ENCODE measurements at regions not wholly inside any gene's neighbourhood (a gene's known extent, or its start where the extent isn't known, plus 50 kb on each side); places are given as distances from the start of the nearest gene placed in this dataset.
"Not testable (repeated sequence)": the region's sequence is repeated elsewhere in the genome, so short reads cannot be mapped to it uniquely, and the experiment has no call there.

DNA sequence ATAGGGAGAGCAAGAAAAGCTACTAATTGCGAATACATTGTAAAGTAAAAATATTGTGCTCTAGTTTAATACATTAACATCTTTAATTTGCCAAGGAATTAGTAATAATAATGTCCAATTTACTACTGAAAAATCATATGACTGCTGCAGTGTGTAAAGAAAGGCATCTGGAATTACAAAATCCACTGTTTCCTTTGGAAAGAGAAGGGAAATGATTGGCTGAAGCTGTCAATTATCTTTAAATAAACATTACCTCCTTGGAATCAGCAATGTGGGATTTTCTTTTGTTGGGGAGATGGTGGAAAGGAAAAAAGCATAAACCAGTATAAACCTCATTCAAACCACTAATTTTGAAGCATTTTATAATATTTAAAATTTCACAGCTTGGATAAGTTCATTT lies 276.0 kb downstream of the MAP2K6 start:
- ATAC-seq = no peak
- Histone ChIP-seq H3K27me3 (no peaks in the 10 kb centered on the region), H3K4me1 (no peaks in the 10 kb centered on the region), H3K9me3 (no peaks in the 10 kb centered on the region), H3K36me3 (no peaks in the 10 kb centered on the region), H3K4me3 (no peak overlapping the region), H3K27ac (no peak overlapping the region)
- intact Hi-C loops (cut with DNase I; ENCODE audit: low total_unique reads) = no loop called here
- in situ Hi-C loops (cut with MboI; ENCODE audit: low sequenced_read_pairs in 4 of 4) = no loop called here
- no peak for DNase-seq
- no peak for TF ChIP-seq POLR2A (IDR thresholded peaks at IDR 0.05)
- TF ChIP-seq, protein P1, sequence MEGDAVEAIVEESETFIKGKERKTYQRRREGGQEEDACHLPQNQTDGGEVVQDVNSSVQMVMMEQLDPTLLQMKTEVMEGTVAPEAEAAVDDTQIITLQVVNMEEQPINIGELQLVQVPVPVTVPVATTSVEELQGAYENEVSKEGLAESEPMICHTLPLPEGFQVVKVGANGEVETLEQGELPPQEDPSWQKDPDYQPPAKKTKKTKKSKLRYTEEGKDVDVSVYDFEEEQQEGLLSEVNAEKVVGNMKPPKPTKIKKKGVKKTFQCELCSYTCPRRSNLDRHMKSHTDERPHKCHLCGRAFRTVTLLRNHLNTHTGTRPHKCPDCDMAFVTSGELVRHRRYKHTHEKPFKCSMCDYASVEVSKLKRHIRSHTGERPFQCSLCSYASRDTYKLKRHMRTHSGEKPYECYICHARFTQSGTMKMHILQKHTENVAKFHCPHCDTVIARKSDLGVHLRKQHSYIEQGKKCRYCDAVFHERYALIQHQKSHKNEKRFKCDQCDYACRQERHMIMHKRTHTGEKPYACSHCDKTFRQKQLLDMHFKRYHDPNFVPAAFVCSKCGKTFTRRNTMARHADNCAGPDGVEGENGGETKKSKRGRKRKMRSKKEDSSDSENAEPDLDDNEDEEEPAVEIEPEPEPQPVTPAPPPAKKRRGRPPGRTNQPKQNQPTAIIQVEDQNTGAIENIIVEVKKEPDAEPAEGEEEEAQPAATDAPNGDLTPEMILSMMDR (IDR thresholded peaks at IDR 0.05 in 4 of 5, conservative IDR thresholded peaks at IDR 0.05 in 1 of 5) = no peak

DNA sequence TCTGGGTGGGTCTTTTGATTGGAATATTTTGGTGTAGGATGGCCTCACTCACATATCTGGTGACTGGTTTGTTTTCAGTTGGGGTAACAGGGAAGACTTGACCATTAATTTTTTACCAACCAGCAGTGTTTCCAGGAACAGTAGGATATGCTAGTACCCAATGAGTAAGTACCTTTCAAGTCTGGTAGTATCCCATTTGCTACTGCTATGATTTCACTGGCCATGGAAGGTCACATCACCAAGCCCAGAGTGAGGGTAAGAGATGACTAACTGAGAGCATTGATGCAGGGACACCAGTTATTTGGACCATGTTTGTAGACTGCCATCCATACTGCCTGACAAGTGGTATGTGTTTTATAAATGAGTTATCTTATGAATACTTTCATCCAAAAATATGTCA lies 277.7 kb downstream of the MAP2K6 start:
- intact Hi-C loops (cut with DNase I; ENCODE audit: low total_unique reads) = no loop called here
- peaks cover 0 to 8% of the 10 kb centered on the region in 2 donors for H3K4me1 ChIP-seq
- no peak for TF ChIP-seq POLR2A (IDR thresholded peaks at IDR 0.05)
- TF ChIP-seq, protein P1 (IDR thresholded peaks at IDR 0.05 in 4 of 5, conservative IDR thresholded peaks at IDR 0.05 in 1 of 5) = no peak
- no peaks in the 10 kb centered on the region for H3K9me3 ChIP-seq
- no peak for ATAC-seq
- H3K27me3 ChIP-seq = no peaks in the 10 kb centered on the region
- in situ Hi-C loops (cut with MboI; ENCODE audit: low sequenced_read_pairs in 4 of 4) = no loop called here
- H3K4me3 ChIP-seq = no peak overlapping the region
- DNase-seq = no peak
- no peak overlapping the region for H3K27ac ChIP-seq
- no peaks in the 10 kb centered on the region for H3K36me3 ChIP-seq

DNA sequence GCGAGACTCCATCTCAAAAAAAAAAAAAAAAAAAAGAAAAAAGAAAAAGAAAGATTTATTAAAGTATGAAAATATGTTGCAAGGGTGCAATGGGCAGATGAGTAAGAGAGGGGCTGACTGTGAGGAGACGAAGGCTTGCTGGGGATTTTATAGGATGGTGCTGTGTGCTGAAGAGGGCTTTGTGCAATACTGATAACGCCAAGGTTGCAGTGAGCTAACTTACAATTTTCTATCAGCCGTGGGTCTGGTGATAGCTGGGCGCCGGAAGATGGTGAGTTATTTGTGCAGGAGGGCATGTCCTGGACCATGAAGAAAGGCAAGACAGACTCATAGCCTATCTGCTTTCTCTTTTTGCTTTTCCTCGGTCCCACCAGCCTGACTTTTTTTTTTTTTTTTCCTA lies 281.1 kb downstream of the MAP2K6 start:
- Histone ChIP-seq H3K27ac (no peak overlapping the region), H3K9me3 (no peaks in the 10 kb centered on the region), H3K36me3 (no peaks in the 10 kb centered on the region), H3K4me1 (peaks cover 0 to 8% of the 10 kb centered on the region in 2 donors), H3K4me3 (no peak overlapping the region), H3K27me3 (no peaks in the 10 kb centered on the region)
- no peak for ATAC-seq
- no peak for TF ChIP-seq POLR2A (IDR thresholded peaks at IDR 0.05)
- intact Hi-C loops (cut with DNase I; ENCODE audit: low total_unique reads) (no loop called here), in situ Hi-C loops (cut with MboI; ENCODE audit: low sequenced_read_pairs in 4 of 4) (no loop called here)
- no peak for DNase-seq

DNA sequence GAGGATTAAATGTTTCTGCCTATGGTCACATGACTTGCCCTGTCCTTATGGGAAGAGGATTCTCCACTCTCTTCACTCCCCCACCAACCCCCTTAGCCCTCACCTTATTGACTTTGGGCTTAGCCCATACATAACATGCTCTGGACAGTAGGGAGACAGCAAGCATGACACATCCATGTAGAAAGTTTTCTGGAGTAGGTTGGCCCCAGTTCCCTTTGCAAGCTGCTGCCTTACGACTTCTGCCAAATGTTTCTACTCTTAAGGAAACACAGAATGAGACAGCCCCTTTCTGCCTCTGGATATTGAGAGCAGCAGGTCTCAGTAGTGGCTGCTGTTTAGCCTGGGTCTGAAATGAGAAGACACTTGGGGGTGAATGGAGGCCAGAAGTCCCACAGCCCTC lies 282.2 kb downstream of the MAP2K6 start:
- Histone ChIP-seq H3K36me3 (no peaks in the 10 kb centered on the region), H3K27me3 (no peaks in the 10 kb centered on the region), H3K4me1 (peaks cover 0 to 8% of the 10 kb centered on the region in 2 donors), H3K9me3 (no peaks in the 10 kb centered on the region), H3K27ac (no peak overlapping the region), H3K4me3 (no peak overlapping the region)
- intact Hi-C loops (cut with DNase I; ENCODE audit: low total_unique reads) = no loop called here
- TF ChIP-seq, protein P1 (IDR thresholded peaks at IDR 0.05 in 4 of 5, conservative IDR thresholded peaks at IDR 0.05 in 1 of 5) = no peak
- no peak for TF ChIP-seq POLR2A (IDR thresholded peaks at IDR 0.05)
- ATAC-seq = no peak
- in situ Hi-C loops (cut with MboI; ENCODE audit: low sequenced_read_pairs in 4 of 4) = no loop called here
- DNase-seq = no peak

DNA sequence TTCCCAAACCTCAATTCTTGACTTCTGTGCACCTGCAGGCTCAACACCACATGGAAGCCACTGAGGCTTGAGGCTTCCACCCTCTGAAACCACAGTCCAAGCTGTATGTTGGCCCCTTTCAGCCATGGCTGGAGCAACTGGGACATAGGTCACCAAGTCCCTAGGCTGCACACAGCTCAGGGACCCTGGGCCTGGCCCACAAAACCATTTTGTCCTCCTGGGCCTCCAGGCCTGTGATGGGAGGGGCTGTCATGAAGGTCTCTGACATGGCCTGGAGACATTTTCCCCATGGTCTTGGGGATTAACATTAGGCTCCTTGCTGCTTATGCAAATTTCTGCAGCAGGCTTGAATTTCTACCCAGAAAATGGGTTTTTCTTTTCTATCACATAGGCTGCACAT lies 283.9 kb downstream of the MAP2K6 start:
- DNase-seq; intact Hi-C loops (cut with DNase I; ENCODE audit: low total_unique reads); H3K36me3 ChIP-seq; ATAC-seq; in situ Hi-C loops (cut with MboI; ENCODE audit: low sequenced_read_pairs in 4 of 4); H3K4me3 ChIP-seq; H3K27ac ChIP-seq; H3K27me3 ChIP-seq; H3K4me1 ChIP-seq; H3K9me3 ChIP-seq: not testable (repeated sequence)

DNA sequence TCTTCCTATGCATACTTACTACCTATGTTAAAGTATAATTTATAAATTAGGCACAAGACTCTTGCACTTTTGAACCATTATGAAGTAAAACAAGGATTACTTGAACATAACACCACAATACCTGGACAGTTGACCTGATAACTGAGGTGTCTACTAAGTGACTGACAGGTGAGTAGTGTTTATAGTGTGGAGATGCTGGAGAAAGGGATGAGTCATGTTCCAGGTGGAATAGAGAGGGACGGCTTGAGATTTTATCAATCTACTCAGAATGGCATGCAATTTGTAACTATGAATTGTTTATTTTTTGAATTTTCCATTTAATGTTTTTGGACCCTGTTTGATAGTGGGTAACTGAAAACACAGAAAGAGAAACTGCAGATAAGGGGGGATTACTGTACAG lies 287.6 kb downstream of the MAP2K6 start:
- no peak overlapping the region for H3K4me3 ChIP-seq
- no peaks in the 10 kb centered on the region for H3K4me1 ChIP-seq
- no peak for DNase-seq
- in situ Hi-C loops (cut with MboI; ENCODE audit: low sequenced_read_pairs in 4 of 4) (no loop called here), intact Hi-C loops (cut with DNase I; ENCODE audit: low total_unique reads) (no loop called here)
- H3K36me3 ChIP-seq = no peaks in the 10 kb centered on the region
- H3K27me3 ChIP-seq = no peaks in the 10 kb centered on the region
- no peak for TF ChIP-seq POLR2A (IDR thresholded peaks at IDR 0.05)
- TF ChIP-seq, protein P1 (IDR thresholded peaks at IDR 0.05 in 4 of 5, conservative IDR thresholded peaks at IDR 0.05 in 1 of 5) = no peak
- H3K9me3 ChIP-seq = no peaks in the 10 kb centered on the region
- H3K27ac ChIP-seq = no peak overlapping the region
- ATAC-seq = no peak
